ENCODE measurements at regions not wholly inside any gene's neighbourhood (a gene's known extent, or its start where the extent isn't known, plus 50 kb on each side); places are given as distances from the start of the nearest gene placed in this dataset.

- Histone ChIP-seq H3K4me3 (ENCODE audit: low read depth in 2 of 2, low read length in 2 of 2) (no peak overlapping the region), H3K36me3 (ENCODE audit: control insufficient read depth, insufficient read depth, low read length) (no peaks in the 10 kb centered on the region), H3K27ac (ENCODE audit: low read length) (no peak overlapping the region), H3K9me3 (ENCODE audit: control insufficient read depth, insufficient read depth, low read depth, low read length) (no peaks in the 10 kb centered on the region), H3K27me3 (ENCODE audit: control insufficient read depth, insufficient read depth, low read length) (peaks cover 16% of the 10 kb centered on the region), H3K4me1 (ENCODE audit: control insufficient read depth, insufficient read depth, low read length) (no peaks in the 10 kb centered on the region)
- DNase-seq (ENCODE audit: low read depth, low spot score) (no peak), ATAC-seq (no peak)
- TF ChIP-seq SIN3A (IDR thresholded peaks at IDR 0.05; ENCODE audit: borderline replicate concordance, insufficient read depth, low read depth, low read length) (no peak), REST (IDR thresholded peaks at IDR 0.05; ENCODE audit: insufficient read depth in 1 of 2, low read depth in 2 of 2, low read length in 1 of 2) (no peak), TCF7L2 (IDR thresholded peaks at IDR 0.05; ENCODE audit: low read depth, low read length) (no peak), POLR2AphosphoS5 (IDR thresholded peaks at IDR 0.05; ENCODE audit: low read depth, low read length) (no peak), CTCF (IDR thresholded peaks at IDR 0.05) (no peak)
- intact Hi-C loops (cut with micrococcal nuclease; ENCODE audit: unreplicated experiment), result no loop called here
- no TSS peak for BruUV-seq (replicated peaks)
- ChIA-PET CTCF (no interaction called here), POLR2A (no interaction called here)
- in situ Hi-C loops (cut with HindIII; ENCODE audit: low pct_unique_long_range_greater_than_20kb, low sequenced_read_pairs), result no loop called here
Measured at GRCh38 chr5:135719428-135720063, 114.9 kb upstream of the SLC25A48 start.

GRCh38 chr5:135718651-135719050 lies 115.8 kb upstream of the SLC25A48 start:
- TF ChIP-seq POLR2AphosphoS5 (IDR thresholded peaks at IDR 0.05; ENCODE audit: low read depth, low read length) (no peak), CTCF (IDR thresholded peaks at IDR 0.05) (no peak), TCF7L2 (IDR thresholded peaks at IDR 0.05; ENCODE audit: low read depth, low read length) (no peak), SIN3A (IDR thresholded peaks at IDR 0.05; ENCODE audit: borderline replicate concordance, insufficient read depth, low read depth, low read length) (no peak), REST (IDR thresholded peaks at IDR 0.05; ENCODE audit: insufficient read depth in 1 of 2, low read depth in 2 of 2, low read length in 1 of 2) (no peak)
- Histone ChIP-seq H3K4me1 (ENCODE audit: control insufficient read depth, insufficient read depth, low read length) (no peaks in the 10 kb centered on the region), H3K9me3 (ENCODE audit: control insufficient read depth, insufficient read depth, low read depth, low read length) (no peaks in the 10 kb centered on the region), H3K27ac (ENCODE audit: low read length) (no peak overlapping the region), H3K27me3 (ENCODE audit: control insufficient read depth, insufficient read depth, low read length) (peaks cover 16% of the 10 kb centered on the region), H3K36me3 (ENCODE audit: control insufficient read depth, insufficient read depth, low read length) (no peaks in the 10 kb centered on the region), H3K4me3 (ENCODE audit: low read depth in 2 of 2, low read length in 2 of 2) (no peak overlapping the region)
- intact Hi-C loops (cut with micrococcal nuclease; ENCODE audit: unreplicated experiment), result no loop called here
- ChIA-PET POLR2A (no interaction called here), CTCF (no interaction called here)
- no TSS peak for BruUV-seq (replicated peaks)
- in situ Hi-C loops (cut with HindIII; ENCODE audit: low pct_unique_long_range_greater_than_20kb, low sequenced_read_pairs), result no loop called here
- no peak for DNase-seq (ENCODE audit: low read depth, low spot score)
- ATAC-seq, result no peak

Measured in Panc1 (cell line).